IPS-15b (cell line): ENCODE measurements at regions not wholly inside any gene's neighbourhood (a gene's known extent, or its start where the extent isn't known, plus 50 kb on each side); places are given as distances from the start of the nearest gene placed in this dataset.

ENCODE experiments used
- H3K27me3 ChIP-seq: one replicate; pipeline ENCODE4 v1.6.1; 2013; ENCODE audit warnings: low read length; ENCODE audit not compliant: control insufficient read depth, insufficient read depth
- H3K36me3 ChIP-seq: one replicate; pipeline ENCODE4 v1.6.1; 2013; ENCODE audit warnings: low read length; ENCODE audit not compliant: control insufficient read depth, insufficient read depth
- H3K4me1 ChIP-seq: one replicate; pipeline ENCODE4 v1.6.1; 2013; ENCODE audit warnings: mild to moderate bottlenecking, low read length; ENCODE audit not compliant: control insufficient read depth, insufficient read depth
- H3K4me3 ChIP-seq: one replicate; pipeline ENCODE4 v1.5.1; 2013; ENCODE audit warnings: low read depth, low read length
- H3K9ac ChIP-seq: one replicate; pipeline ENCODE4 v1.6.1; 2013; ENCODE audit warnings: low read depth, mild to moderate bottlenecking, low read length
- H3K9me3 ChIP-seq: one replicate; pipeline ENCODE4 v1.6.1; 2013; ENCODE audit warnings: mild to moderate bottlenecking, low read length; ENCODE audit not compliant: control insufficient read depth, insufficient read depth

GRCh38 chr16:64098451-64098850, 1023.4 kb downstream of the CDH11 start:
- no peaks in the 10 kb centered on the region for H3K36me3 ChIP-seq
- H3K27me3 ChIP-seq, result no peaks in the 10 kb centered on the region
- H3K9ac ChIP-seq, result no peak overlapping the region
- H3K9me3 ChIP-seq, result no peaks in the 10 kb centered on the region
- no peak overlapping the region for H3K4me3 ChIP-seq
- H3K4me1 ChIP-seq, result no peaks in the 10 kb centered on the region

- no peaks in the 10 kb centered on the region for H3K27me3 ChIP-seq
These were observed 1025.2 kb downstream of the CDH11 start for GRCh38 chr16:64096689-64097088.

GRCh38 chr16:64094992-64095634, 1026.8 kb downstream of the CDH11 start:
- Histone ChIP-seq H3K36me3 (no peaks in the 10 kb centered on the region), H3K9ac (no peak overlapping the region), H3K4me1 (peaks cover 3% of the 10 kb centered on the region), H3K9me3 (no peaks in the 10 kb centered on the region), H3K27me3 (no peaks in the 10 kb centered on the region), H3K4me3 (no peak overlapping the region)

More at GRCh38 chr16:64096689-64097088, 1025.2 kb downstream of the CDH11 start:
- Histone ChIP-seq H3K36me3 (no peaks in the 10 kb centered on the region), H3K4me3 (no peak overlapping the region), H3K9ac (no peak overlapping the region), H3K4me1 (peaks cover 3% of the 10 kb centered on the region), H3K9me3 (no peaks in the 10 kb centered on the region)

- Histone ChIP-seq H3K4me1 (peaks cover 3% of the 10 kb centered on the region), H3K9ac (no peak overlapping the region), H3K27me3 (no peaks in the 10 kb centered on the region), H3K9me3 (no peaks in the 10 kb centered on the region), H3K36me3 (no peaks in the 10 kb centered on the region), H3K4me3 (no peak overlapping the region)
These were observed 1027.5 kb downstream of the CDH11 start for GRCh38 chr16:64094181-64094965.

- H3K9me3 ChIP-seq, result no peaks in the 10 kb centered on the region
- H3K4me1 ChIP-seq, result peaks cover 3% of the 10 kb centered on the region
- no peak overlapping the region for H3K4me3 ChIP-seq
- no peaks in the 10 kb centered on the region for H3K36me3 ChIP-seq
- H3K9ac ChIP-seq, result no peak overlapping the region
- H3K27me3 ChIP-seq, result no peaks in the 10 kb centered on the region
These were observed 1029.6 kb downstream of the CDH11 start for GRCh38 chr16:64092271-64092670.

- no peaks in the 10 kb centered on the region for H3K9me3 ChIP-seq
- H3K4me1 ChIP-seq, result peaks cover 3% of the 10 kb centered on the region
- H3K4me3 ChIP-seq, result no peak overlapping the region
- H3K9ac ChIP-seq, result no peak overlapping the region
- no peaks in the 10 kb centered on the region for H3K36me3 ChIP-seq
- no peaks in the 10 kb centered on the region for H3K27me3 ChIP-seq
These were observed 1031.5 kb downstream of the CDH11 start for GRCh38 chr16:64090327-64090726.

GRCh38 chr16:64089697-64090096, 1032.2 kb downstream of the CDH11 start:
- Histone ChIP-seq H3K4me1 (peaks cover 3% of the 10 kb centered on the region), H3K9ac (no peak overlapping the region), H3K36me3 (no peaks in the 10 kb centered on the region)

GRCh38 chr16:64088838-64089237, 1033.0 kb downstream of the CDH11 start:
- H3K36me3 ChIP-seq, result no peaks in the 10 kb centered on the region
- H3K27me3 ChIP-seq, result no peaks in the 10 kb centered on the region
- H3K4me1 ChIP-seq, result peaks cover 3% of the 10 kb centered on the region
- no peak overlapping the region for H3K4me3 ChIP-seq
- no peak overlapping the region for H3K9ac ChIP-seq
- H3K9me3 ChIP-seq, result no peaks in the 10 kb centered on the region

More at GRCh38 chr16:64089697-64090096, 1032.2 kb downstream of the CDH11 start:
- H3K9me3 ChIP-seq, result no peaks in the 10 kb centered on the region
- H3K27me3 ChIP-seq, result no peaks in the 10 kb centered on the region
- H3K4me3 ChIP-seq, result no peak overlapping the region

GRCh38 chr16:64085296-64085695, 1036.6 kb downstream of the CDH11 start:
- Histone ChIP-seq H3K4me1 (no peaks in the 10 kb centered on the region), H3K4me3 (no peak overlapping the region), H3K27me3 (no peaks in the 10 kb centered on the region), H3K36me3 (no peaks in the 10 kb centered on the region), H3K9ac (no peak overlapping the region), H3K9me3 (no peaks in the 10 kb centered on the region)

- Histone ChIP-seq H3K9ac (no peak overlapping the region), H3K9me3 (no peaks in the 10 kb centered on the region), H3K4me1 (no peaks in the 10 kb centered on the region), H3K27me3 (no peaks in the 10 kb centered on the region), H3K36me3 (no peaks in the 10 kb centered on the region), H3K4me3 (no peak overlapping the region)
These were observed 1037.2 kb downstream of the CDH11 start for GRCh38 chr16:64084706-64085105.

GRCh38 chr16:64083428-64084129, 1038.3 kb downstream of the CDH11 start:
- H3K27me3 ChIP-seq, result no peaks in the 10 kb centered on the region
- H3K36me3 ChIP-seq, result no peaks in the 10 kb centered on the region
- H3K4me3 ChIP-seq, result no peak overlapping the region
- H3K4me1 ChIP-seq, result no peaks in the 10 kb centered on the region
- no peak overlapping the region for H3K9ac ChIP-seq
- no peaks in the 10 kb centered on the region for H3K9me3 ChIP-seq
